Stimulated activated CD4-positive, alpha-beta T cell treated with anti-CD3 and anti-CD28 coated beads, TNF-alpha, amount 100 ng/mL, for 24 hours (primary cell): ENCODE measurements at regions not wholly inside any gene's neighbourhood (a gene's known extent, or its start where the extent isn't known, plus 50 kb on each side); places are given as distances from the start of the nearest gene placed in this dataset.
A peak's percentile ranks its signal among the peaks of the same experiment; 100 is the strongest.
"Not testable (repeated sequence)": the region's sequence is repeated elsewhere in the genome, so short reads cannot be mapped to it uniquely, and the experiment has no call there.

ENCODE experiments used
- DNase-seq, 3 experiments: peaks; one replicate each; pipeline ENCODE4 v3.0.0-alpha.2; 2020; ENCODE audit warnings: low read depth in 3 of 3

- no peak for DNase-seq
These were observed 64.1 kb upstream of the MMS22L start for GRCh38 chr6:97347111-97347510.

GRCh38 chr6:97361286-97361685, 78.3 kb upstream of the MMS22L start:
- DNase-seq, result no peak

- no peak for DNase-seq
These were observed 81.3 kb upstream of the MMS22L start for GRCh38 chr6:97364327-97364726.

- DNase-seq, result not testable (repeated sequence)
These were observed 99.1 kb upstream of the MMS22L start for GRCh38 chr6:97382071-97382470.

GRCh38 chr6:97392735-97393134, 109.7 kb upstream of the MMS22L start:
- DNase-seq, result no peak

- DNase-seq, result peak; percentile 3 to 40 (median 19)
These were observed 111.2 kb upstream of the MMS22L start for GRCh38 chr6:97394160-97394748.

GRCh38 chr6:97396880-97397279, 113.9 kb upstream of the MMS22L start:
- no peak for DNase-seq

GRCh38 chr6:97399208-97399607, 116.2 kb upstream of the MMS22L start:
- no peak for DNase-seq

GRCh38 chr6:97401533-97401932, 118.5 kb upstream of the MMS22L start:
- no peak for DNase-seq

GRCh38 chr6:97405818-97406409, 122.9 kb upstream of the MMS22L start:
- no peak for DNase-seq

- no peak for DNase-seq
These were observed 123.6 kb upstream of the MMS22L start for GRCh38 chr6:97406633-97407032.

- no peak for DNase-seq
These were observed 128.6 kb upstream of the MMS22L start for GRCh38 chr6:97411610-97412009.

GRCh38 chr6:97412511-97412910, 129.5 kb upstream of the MMS22L start:
- no peak for DNase-seq

GRCh38 chr6:97422171-97422570, 139.2 kb upstream of the MMS22L start:
- no peak for DNase-seq

- DNase-seq, result no peak
These were observed 140.2 kb upstream of the MMS22L start for GRCh38 chr6:97423190-97423589.

GRCh38 chr6:97427648-97428047, 144.6 kb upstream of the MMS22L start:
- no peak for DNase-seq

GRCh38 chr6:97437087-97437486, 154.1 kb upstream of the MMS22L start:
- no peak for DNase-seq

- DNase-seq, result no peak
These were observed 155.1 kb upstream of the MMS22L start for GRCh38 chr6:97438011-97438671.

GRCh38 chr6:97440590-97441176, 157.7 kb upstream of the MMS22L start:
- DNase-seq, result no peak

- no peak for DNase-seq
These were observed 160.5 kb upstream of the MMS22L start for GRCh38 chr6:97443408-97444080.

- no peak for DNase-seq
These were observed 162.4 kb upstream of the MMS22L start for GRCh38 chr6:97445407-97445806.

GRCh38 chr6:97449444-97449966, 166.5 kb upstream of the MMS22L start:
- DNase-seq, result no peak
